Ovary (tissue), 7 donors: ENCODE measurements at regions not wholly inside any gene's neighbourhood (a gene's known extent, or its start where the extent isn't known, plus 50 kb on each side); places are given as distances from the start of the nearest gene placed in this dataset.

Experiments
- DNase-seq, 5 donors: peaks; one replicate each; pipeline ENCODE4 v3.0.0-alpha.2; 2019 to 2020
- H3K27ac ChIP-seq, 2 donors: fragments of 200-600 bp; one replicate each; pipeline versions ENCODE4 v1.5.1 to v1.8.0; 2019 to 2022
- H3K27me3 ChIP-seq: fragments of 200-600 bp; one replicate; pipeline ENCODE4 v1.8.0; 2022
- H3K36me3 ChIP-seq: fragments of 200-600 bp; sonication (generic); one replicate; pipeline ENCODE4 v1.5.1; 2019
- H3K4me1 ChIP-seq: one replicate; pipeline ENCODE4 v1.8.1; 2013; ENCODE audit warnings: mild to moderate bottlenecking, moderate library complexity; ENCODE audit not compliant: insufficient read depth
- H3K4me3 ChIP-seq: fragments of 200-600 bp; sonication (generic); one replicate; pipeline ENCODE4 v1.5.1; 2017
- H3K9me3 ChIP-seq, 2 donors: fragments of 200-600 bp in 1 of 2; sonication (generic) in 1 of 2; one replicate each; pipeline versions ENCODE4 v1.5.1 to v1.8.1; 2013 to 2019; ENCODE audit warnings: mild to moderate bottlenecking in 1 of 2, moderate library complexity in 1 of 2
- CTCF ChIP-seq, 3 donors: fragments of 450-650 bp in 2 of 3; fragments of 200-600 bp in 1 of 3; IDR thresholded peaks; one replicate each; pipeline versions ENCODE4 v1.5.1 to v1.8.0; 2016 to 2022; ENCODE audit warnings: antibody characterized with exemption in 3 of 3, mild to moderate bottlenecking in 1 of 3
- EP300 ChIP-seq: sonication (generic); formaldehyde crosslinking; IDR thresholded peaks from one replicate; pipeline ENCODE4 v1.6.1; 2017; ENCODE audit warnings: antibody characterized with exemption
- POLR2A ChIP-seq: fragments of 450-650 bp; IDR thresholded peaks from one replicate; pipeline ENCODE4 v1.6.1; 2017; ENCODE audit warnings: antibody characterized with exemption, mild to moderate bottlenecking, moderate library complexity
- WGBS, 3 donors: extraction: QIAGEN DNeasy Blood & Tissue Kit in 1 of 3; methylation state at CpG; one replicate each; pipeline versions ENCODE4 v1.1.5 to v1.1.7; 2013 to 2017; 5-methylcytosine and 5-hydroxymethylcytosine counted together
- intact Hi-C, 4 donors: fragments of 100-400 bp; cut with DNase I; formaldehyde crosslinking; loops; one replicate each; pipeline versions ENCODE4 v1.11.0 to v1.15.1; 2022 to 2023
- donor health status: DM: no; HTN: no; CAD: no; lungs with moderate emphysema.
- donor health status: DM: no; HTN: no; CAD: no.
- donor health status: Bipolar disorder and iron deficiency.
- donor health status: DM: no; HTN: no; CAD: no.
- donor health status: DM: yes; HTN: yes; CAD: no.

GRCh38 chr10:69750725-69751124 is 51.0 kb upstream of the COL13A1 start:
- 11 to 43% (median 30%) methylated on average over 4 of the region's 4 CpGs for WGBS, 3 donors
- intact Hi-C loops, result no loop called here

DNA sequence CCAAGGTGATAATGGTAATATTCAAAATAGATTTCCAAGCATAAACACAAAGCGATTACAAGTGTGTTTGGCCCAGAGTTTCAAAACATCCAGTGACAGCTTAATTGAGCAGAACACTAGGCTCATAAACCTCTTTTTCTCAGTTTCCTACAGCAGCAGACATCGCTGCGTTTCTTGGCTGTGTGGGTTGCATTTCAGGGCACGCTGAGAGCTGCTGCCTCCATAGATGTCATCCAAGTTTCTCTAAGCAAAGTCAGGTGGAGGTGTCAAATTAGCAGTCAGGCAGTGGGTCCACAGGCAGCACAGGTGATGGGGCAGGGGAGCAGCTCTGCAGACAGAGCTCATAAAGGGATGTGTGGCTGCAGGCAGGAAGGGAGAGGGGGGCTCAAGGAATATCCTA is 50.5 kb upstream of the COL13A1 start:
- H3K4me1 ChIP-seq, result no peaks in the 10 kb centered on the region
- no peak for TF ChIP-seq POLR2A
- TF ChIP-seq EP300, result no peak
- no peak for TF ChIP-seq CTCF (IDR thresholded peaks at IDR 0.05)
- 18 to 36% (median 19%) methylated on average over 4 of the region's 4 CpGs for WGBS, 3 donors
- H3K4me3 ChIP-seq, result no peak overlapping the region
- H3K27me3 ChIP-seq, result no peaks in the 10 kb centered on the region
- no peaks in the 10 kb centered on the region for H3K9me3 ChIP-seq
- intact Hi-C loops, result no loop called here
- no peak for DNase-seq
- no peak overlapping the region for H3K27ac ChIP-seq
- H3K36me3 ChIP-seq, result no peaks in the 10 kb centered on the region

More at GRCh38 chr10:69750725-69751124, 51.0 kb upstream of the COL13A1 start:
- TF ChIP-seq CTCF (IDR thresholded peaks at IDR 0.05), result no peak
- Histone ChIP-seq H3K4me1 (no peaks in the 10 kb centered on the region), H3K9me3 (no peaks in the 10 kb centered on the region), H3K27me3 (no peaks in the 10 kb centered on the region), H3K36me3 (no peaks in the 10 kb centered on the region), H3K4me3 (no peak overlapping the region), H3K27ac (no peak overlapping the region)
- no peak for DNase-seq
